H1 (cell line): ENCODE measurements at regions not wholly inside any gene's neighbourhood (a gene's known extent, or its start where the extent isn't known, plus 50 kb on each side); places are given as distances from the start of the nearest gene placed in this dataset.

Source experiments
- CTCF ChIA-PET: fragments of 300-600 bp; sonication (Branson Sonifier 250); formaldehyde crosslinking; loops from one replicate; lab custom pipeline; 2021; ENCODE audit not compliant: partially characterized antibody; lab: Charles Lee
- POLR2A ChIA-PET: fragments of 300-600 bp; sonication (Branson Sonifier 250); formaldehyde crosslinking; loops from one replicate; lab custom pipeline; 2021; ENCODE audit warnings: inconsistent platforms; ENCODE audit not compliant: partially characterized antibody; lab: Charles Lee
- DNase-seq, 2 experiments: peaks; one replicate each; pipeline versions ENCODE4 v3.0.0 to v3.0.0-alpha.2; 2010 to 2022; ENCODE audit warnings: low spot score in 2 of 2, low read depth in 1 of 2, mixed read lengths in 1 of 2
- FAIRE-seq: peaks from 2 replicates; lab custom pipeline; 2011; peaks lifted over from hg19 to GRCh38; lab: Jason Lieb, UNC
- H2AFZ ChIP-seq: 2 replicates; pipeline ENCODE4 v1.8.1; 2012; ENCODE audit warnings: low read length, inconsistent platforms
- H2AK5ac ChIP-seq: 2 replicates; pipeline ENCODE4 v1.6.1; 2013; ENCODE audit warnings: low read depth, low read length
- H2BK120ac ChIP-seq: replicated peaks from 2 replicates; pipeline ENCODE3; 2013; ENCODE audit warnings: low read depth, low read length, inconsistent platforms
- H2BK12ac ChIP-seq: 2 replicates; pipeline ENCODE4 v1.6.1; 2013; ENCODE audit warnings: low read depth, low read length
- H2BK15ac ChIP-seq: 2 replicates; pipeline ENCODE4 v1.6.1; 2013; ENCODE audit warnings: low read length
- H2BK20ac ChIP-seq: 2 replicates; pipeline ENCODE4 v1.6.1; 2013; ENCODE audit warnings: low read length
- H2BK5ac ChIP-seq: 2 replicates; pipeline ENCODE4 v1.6.1; 2013; ENCODE audit warnings: low read depth, low read length
- H3K14ac ChIP-seq: 2 replicates; pipeline ENCODE4 v1.6.1; 2013; ENCODE audit warnings: inconsistent platforms; ENCODE audit not compliant: insufficient read length
- H3K18ac ChIP-seq: 2 replicates; pipeline ENCODE4 v1.6.1; 2013; ENCODE audit warnings: low read length; ENCODE audit errors: extremely low read depth
- H3K23ac ChIP-seq: 2 replicates; pipeline ENCODE4 v1.6.1; 2013; ENCODE audit warnings: inconsistent platforms; ENCODE audit not compliant: insufficient read length
- H3K23me2 ChIP-seq: 2 replicates; pipeline ENCODE4 v1.6.1; 2013; ENCODE audit warnings: low read depth, low read length
- H3K27ac ChIP-seq: 2 replicates; pipeline ENCODE4 v1.6.1; 2011; ENCODE audit warnings: low read depth, low read length, inconsistent platforms
- H3K27me3 ChIP-seq, 4 experiments: replicated peaks in 1 of 4; 1 replicate in 1 of 4; 2 replicates in 3 of 4; pipeline versions ENCODE4 v1.6.1 to v1.8.1; 2011 to 2013; ENCODE audit warnings: low read length in 3 of 4, mild to moderate bottlenecking in 3 of 4, inconsistent platforms in 2 of 4, mixed read lengths in 2 of 4, moderate library complexity in 1 of 4; ENCODE audit not compliant: control insufficient read depth in 3 of 4, insufficient read depth in 3 of 4; ENCODE audit errors: extremely low read depth in 1 of 4
- H3K36me3 ChIP-seq, 4 experiments: 2 replicates each; pipeline versions ENCODE4 v1.6.1 to v1.8.1; 2011 to 2013; ENCODE audit warnings: mild to moderate bottlenecking in 4 of 4, low read length in 3 of 4, moderate library complexity in 2 of 4, control low read depth in 1 of 4, inconsistent platforms in 1 of 4; ENCODE audit not compliant: insufficient read depth in 4 of 4, control insufficient read depth in 2 of 4
- H3K4ac ChIP-seq: replicated peaks from 2 replicates; pipeline ENCODE3; 2013; ENCODE audit warnings: low read length, low read depth, mixed read lengths, inconsistent platforms; ENCODE audit not compliant: insufficient read length
- H3K4me1 ChIP-seq, 4 experiments: replicated peaks in 1 of 4; 1 replicate in 1 of 4; 2 replicates in 3 of 4; pipeline versions ENCODE4 v1.6.1 to v1.8.1; 2011 to 2013; ENCODE audit warnings: low read length in 3 of 4, inconsistent platforms in 2 of 4, mixed read lengths in 1 of 4; ENCODE audit not compliant: insufficient read depth in 4 of 4, control insufficient read depth in 3 of 4
- H3K4me2 ChIP-seq, 2 experiments: 2 replicates each; pipeline versions ENCODE4 v1.6.1 to v1.8.1; 2011 to 2013; ENCODE audit warnings: low read depth in 2 of 2, low read length in 2 of 2, control low read depth in 1 of 2, inconsistent platforms in 1 of 2, mild to moderate bottlenecking in 1 of 2; ENCODE audit not compliant: insufficient read depth in 1 of 2
- H3K4me3 ChIP-seq, 4 experiments: fragments of 200-600, 300-600 bp in 1 of 4; sonication (generic), shearing (Covaris generic), sonication (Bioruptor Twin) in 1 of 4; 2 replicates each; pipeline versions ENCODE4 v1.5.1 to v1.8.1; 2011 to 2016; ENCODE audit warnings: low read length in 4 of 4, low read depth in 3 of 4, control low read depth in 2 of 4, inconsistent platforms in 2 of 4, mild to moderate bottlenecking in 2 of 4, mixed read lengths in 1 of 4, moderate library complexity in 1 of 4; ENCODE audit not compliant: insufficient read depth in 2 of 4; ENCODE audit errors: extremely low read depth in 1 of 4
- H3K56ac ChIP-seq: replicated peaks from 2 replicates; pipeline ENCODE3; 2013; ENCODE audit warnings: low read depth, mild to moderate bottlenecking, mixed read lengths, low read length, inconsistent platforms; ENCODE audit not compliant: insufficient read length
- H3K79me1 ChIP-seq: 2 replicates; pipeline ENCODE4 v1.6.1; 2013; ENCODE audit warnings: low read depth, low read length, control low read depth
- H3K79me2 ChIP-seq, 2 experiments: 2 replicates each; pipeline versions ENCODE4 v1.6.1 to v1.8.1; 2012 to 2013; ENCODE audit warnings: low read length in 2 of 2, mild to moderate bottlenecking in 2 of 2, inconsistent platforms in 1 of 2; ENCODE audit not compliant: insufficient read depth in 2 of 2, control insufficient read depth in 1 of 2
- H3K9ac ChIP-seq, 4 experiments: replicated peaks in 1 of 4; 1 replicate in 1 of 4; 2 replicates in 3 of 4; pipeline versions ENCODE4 v1.6.1 to v1.8.1; 2011 to 2013; ENCODE audit warnings: low read depth in 3 of 4, low read length in 3 of 4, control low read depth in 2 of 4, mild to moderate bottlenecking in 2 of 4, moderate library complexity in 2 of 4, inconsistent platforms in 1 of 4; ENCODE audit errors: extremely low read depth in 1 of 4
- H3K9me3 ChIP-seq, 2 experiments: 2 replicates each; pipeline versions ENCODE4 v1.6.1 to v1.8.1; 2012 to 2013; ENCODE audit warnings: mild to moderate bottlenecking in 2 of 2, moderate library complexity in 2 of 2, control low read depth in 1 of 2, inconsistent platforms in 1 of 2, low read depth in 1 of 2, low read length in 1 of 2, mixed read lengths in 1 of 2; ENCODE audit not compliant: insufficient read depth in 2 of 2
- H4K20me1 ChIP-seq, 2 experiments: replicated peaks in 1 of 2; 2 replicates each; pipeline versions ENCODE3 to v1.8.1; 2011 to 2013; ENCODE audit warnings: inconsistent platforms in 2 of 2, low read length in 2 of 2, mild to moderate bottlenecking in 1 of 2; ENCODE audit not compliant: insufficient read depth in 2 of 2, control insufficient read depth in 1 of 2
- H4K5ac ChIP-seq: 2 replicates; pipeline ENCODE4 v1.6.1; 2013; ENCODE audit warnings: low read length, low read depth, mixed read lengths, inconsistent platforms; ENCODE audit not compliant: insufficient read length
- H4K8ac ChIP-seq: 2 replicates; pipeline ENCODE4 v1.8.0; 2013; ENCODE audit warnings: mild to moderate bottlenecking, moderate library complexity, low read length, inconsistent platforms; ENCODE audit not compliant: insufficient read depth; ENCODE audit errors: extremely low read depth
- H4K91ac ChIP-seq: replicated peaks from 2 replicates; pipeline ENCODE3; 2013; ENCODE audit warnings: low read length, mixed read lengths, inconsistent platforms; ENCODE audit not compliant: insufficient read length
- GABPA ChIP-seq: IDR thresholded peaks from 2 replicates; pipeline ENCODE4 v1.6.1; 2011; ENCODE audit warnings: mild to moderate bottlenecking, low read length, moderate library complexity, borderline replicate concordance; ENCODE audit not compliant: insufficient read depth
- HDAC2 ChIP-seq, 2 experiments: fragments of 300-600 bp in 1 of 2; sonication (generic) in 1 of 2; IDR thresholded peaks; 2 replicates each; pipeline ENCODE4 v1.6.1; 2011 to 2012; ENCODE audit warnings: low read depth in 2 of 2, low read length in 2 of 2, mild to moderate bottlenecking in 2 of 2, moderate library complexity in 2 of 2, borderline replicate concordance in 1 of 2, inconsistent platforms in 1 of 2
- MAX ChIP-seq: IDR thresholded peaks from 2 replicates; pipeline ENCODE4 v1.6.1; 2012; ENCODE audit warnings: inconsistent platforms
- RFX5 ChIP-seq: IDR thresholded peaks from 2 replicates; pipeline ENCODE4 v1.6.1; 2011; ENCODE audit warnings: low read depth, low read length, improper control_type of control experiment, borderline replicate concordance
- SP2 ChIP-seq: IDR thresholded peaks from 2 replicates; pipeline ENCODE4 v1.6.1; 2012; ENCODE audit warnings: mild to moderate bottlenecking, low read length, inconsistent platforms
- WGBS, 2 experiments: shearing (Covaris generic) in 1 of 2; methylation state at CpG; one replicate each; pipeline versions ENCODE4 v1.1.6 to v1.1.7; 2013 to 2015; ENCODE audit warnings: low lambda C conversion rate in 2 of 2, mixed read lengths in 2 of 2, inconsistent platforms in 1 of 2, low coverage in 1 of 2, missing lambda C conversion rate in 1 of 2; ENCODE audit not compliant: insufficient replicate concordance in 2 of 2, insufficient coverage in 1 of 2, insufficient read length in 1 of 2; ENCODE audit errors: extremely low coverage in 1 of 2, missing lambda C conversion rate in 1 of 2; 5-methylcytosine and 5-hydroxymethylcytosine counted together

GRCh38 chr1:220970311-220970710, 91.1 kb downstream of the HLX start:
- Histone ChIP-seq H3K56ac (no peak overlapping the region), H2BK12ac (no peak overlapping the region), H3K79me1 (no peaks in the 10 kb centered on the region), H4K8ac (no peak overlapping the region), H3K79me2 (no peaks in the 10 kb centered on the region), H2BK120ac (no peak overlapping the region), H3K23me2 (no peaks in the 10 kb centered on the region), H4K91ac (no peak overlapping the region), H3K23ac (no peak overlapping the region), H3K27me3 (no peaks in the 10 kb centered on the region), H3K4me3 (no peak overlapping the region), H2BK20ac (no peak overlapping the region), H4K5ac (no peak overlapping the region), H3K4me2 (no peak overlapping the region), H4K20me1 (no peaks in the 10 kb centered on the region), H2AFZ (no peak overlapping the region), H2AK5ac (no peak overlapping the region), H3K36me3 (no peaks in the 10 kb centered on the region), H3K9ac (no peak overlapping the region), H3K9me3 (no peaks in the 10 kb centered on the region), H3K27ac (no peak overlapping the region), H2BK15ac (no peak overlapping the region), H3K14ac (no peak overlapping the region), H3K4me1 (peaks cover 0 to 4% (median 0%) of the 10 kb centered on the region in 4 experiments; a peak in 1 of 7 replicates), H3K18ac (no peak overlapping the region), H3K4ac (no peak overlapping the region), H2BK5ac (no peak overlapping the region)
- DNase-seq: no peak
- CTCF ChIA-PET: interaction anchor here (0.6 to 1.3 kb wide), 3 partner anchors 14 to 255 kb away, joined by 3 to 4 read pairs (median 4); no protein-coding TSS in a partner anchor
- WGBS, 2 experiments: 87% methylated on average over 4 of the region's 4 CpGs; no CpG with 5 or more reads in 1 of the 2 experiments
- POLR2A ChIA-PET: interaction anchor here (0.7 kb wide), 1 partner anchor 1650 kb away, joined by 3 read pairs; no protein-coding TSS in a partner anchor
- no peak for FAIRE-seq
- TF ChIP-seq HDAC2 (IDR thresholded peaks at IDR 0.05; ENCODE audit: borderline replicate concordance in 1 of 2, low read depth in 2 of 2, low read length in 2 of 2): no peak
- no peak for TF ChIP-seq MAX
- no peak for TF ChIP-seq RFX5
- no peak for TF ChIP-seq GABPA
- TF ChIP-seq SP2: no peak
